Aorta (tissue), 5 donors: ENCODE measurements at regions not wholly inside any gene's neighbourhood (a gene's known extent, or its start where the extent isn't known, plus 50 kb on each side); places are given as distances from the start of the nearest gene placed in this dataset.

Source experiments
- ATAC-seq: fragments of 200-7000 bp; cut with Tn5 transposase; one replicate; pipeline ENCODE4 v1.9.1; 2022; ENCODE audit warnings: moderate library complexity; ENCODE audit not compliant: low FRiP score
- DNase-seq, 2 donors: peaks; one replicate each; pipeline ENCODE4 v3.0.0-alpha.2; 2020
- H3K27ac ChIP-seq, 2 donors: one replicate each; pipeline ENCODE4 v1.5.1; 2013; ENCODE audit warnings: low read length in 2 of 2, mild to moderate bottlenecking in 2 of 2, moderate library complexity in 2 of 2, control low read depth in 1 of 2, inconsistent platforms in 1 of 2, low read depth in 1 of 2
- H3K27me3 ChIP-seq, 2 donors: one replicate each; pipeline ENCODE4 v1.6.1; 2013; ENCODE audit warnings: control low read depth in 1 of 2, low read length in 1 of 2, mild to moderate bottlenecking in 1 of 2, moderate library complexity in 1 of 2; ENCODE audit not compliant: insufficient read depth in 2 of 2, control insufficient read depth in 1 of 2
- H3K36me3 ChIP-seq, 2 donors: one replicate each; pipeline ENCODE4 v1.6.1; 2013; ENCODE audit warnings: control low read depth in 1 of 2, low read length in 1 of 2, mild to moderate bottlenecking in 1 of 2; ENCODE audit not compliant: insufficient read depth in 2 of 2, control insufficient read depth in 1 of 2
- H3K4me1 ChIP-seq, 2 donors: one replicate each; pipeline ENCODE4 v1.6.1; 2013; ENCODE audit warnings: low read length in 2 of 2, control low read depth in 1 of 2, mild to moderate bottlenecking in 1 of 2, moderate library complexity in 1 of 2; ENCODE audit not compliant: insufficient read depth in 2 of 2, control insufficient read depth in 1 of 2
- H3K4me3 ChIP-seq, 2 donors: one replicate each; pipeline ENCODE4 v1.5.1; 2013; ENCODE audit warnings: low read length in 2 of 2, control low read depth in 1 of 2, mild to moderate bottlenecking in 1 of 2
- H3K9me3 ChIP-seq: one replicate; pipeline ENCODE4 v1.6.1; 2013; ENCODE audit warnings: mild to moderate bottlenecking, low read length; ENCODE audit not compliant: control insufficient read depth
- WGBS, 2 donors: extraction: QIAGEN DNeasy Blood & Tissue Kit; methylation state at CpG; one replicate each; pipeline ENCODE4 v1.1.7; 2013; 5-methylcytosine and 5-hydroxymethylcytosine counted together
- intact Hi-C, 2 donors: fragments of 100-400 bp; cut with DNase I; formaldehyde crosslinking; loops; one replicate each; pipeline versions ENCODE4 v1.14.2 to v1.15.0; 2022
- donor health status: healthy with polysubstance abuse.
- donor health status: Bipolar disorder and iron deficiency.
- donor health status: DM: no; HTN: no; CAD: no.
- donor health status: DM: no; HTN: no; CAD: no.
- donor health status: DM: yes; HTN: yes; CAD: no.

- H3K4me1 ChIP-seq, result no peaks in the 10 kb centered on the region
- H3K9me3 ChIP-seq, result peaks cover 3% of the 10 kb centered on the region
- WGBS, 2 donors, result 54 to 61% methylated on average over 4 of the region's 4 CpGs
- intact Hi-C loops, result no loop called here
- ATAC-seq, result no peak
- no peak for DNase-seq
- no peaks in the 10 kb centered on the region for H3K36me3 ChIP-seq
- no peak overlapping the region for H3K27ac ChIP-seq
- no peak overlapping the region for H3K4me3 ChIP-seq
- H3K27me3 ChIP-seq, result peaks cover 0 to 2% of the 10 kb centered on the region in 2 donors
These were observed 64.6 kb upstream of the GJB5 start for GRCh38 chr1:34690269-34690668.

GRCh38 chr1:34693081-34693480, 61.8 kb upstream of the GJB5 start:
- peaks cover 3% of the 10 kb centered on the region for H3K9me3 ChIP-seq
- DNase-seq (no peak), ATAC-seq (no peak)
- H3K27me3 ChIP-seq, result no peaks in the 10 kb centered on the region
- intact Hi-C loops, result no loop called here
- no peak overlapping the region for H3K27ac ChIP-seq
- H3K4me3 ChIP-seq, result no peak overlapping the region
- no peaks in the 10 kb centered on the region for H3K36me3 ChIP-seq
- WGBS, 2 donors, result 79 to 86% methylated on average over 2 of the region's 2 CpGs
- no peaks in the 10 kb centered on the region for H3K4me1 ChIP-seq

GRCh38 chr1:34694383-34694782, 60.5 kb upstream of the GJB5 start:
- no peak for ATAC-seq
- Histone ChIP-seq H3K36me3 (no peaks in the 10 kb centered on the region), H3K4me1 (no peaks in the 10 kb centered on the region), H3K4me3 (no peak overlapping the region), H3K9me3 (peaks cover 3% of the 10 kb centered on the region), H3K27me3 (no peaks in the 10 kb centered on the region), H3K27ac (no peak overlapping the region)
- DNase-seq, result no peak
- intact Hi-C loops, result no loop called here
- 73 to 77% methylated on average over 3 of the region's 3 CpGs for WGBS, 2 donors

- Histone ChIP-seq H3K27ac (no peak overlapping the region), H3K9me3 (peaks cover 2% of the 10 kb centered on the region), H3K4me1 (no peaks in the 10 kb centered on the region), H3K36me3 (no peaks in the 10 kb centered on the region), H3K27me3 (no peaks in the 10 kb centered on the region), H3K4me3 (no peak overlapping the region)
- 83 to 86% methylated on average over 7 of the region's 7 CpGs for WGBS, 2 donors
- no peak for DNase-seq
- intact Hi-C loops, result no loop called here
- no peak for ATAC-seq
These were observed 59.3 kb upstream of the GJB5 start for GRCh38 chr1:34695580-34695979.

- DNase-seq (no peak), ATAC-seq (no peak)
- Histone ChIP-seq H3K36me3 (no peaks in the 10 kb centered on the region), H3K4me3 (no peak overlapping the region), H3K27me3 (no peaks in the 10 kb centered on the region), H3K9me3 (peaks cover 2% of the 10 kb centered on the region), H3K4me1 (no peaks in the 10 kb centered on the region), H3K27ac (no peak overlapping the region)
- intact Hi-C loops, result no loop called here
- 58 to 82% methylated on average over 2 of the region's 2 CpGs for WGBS, 2 donors
These were observed 58.6 kb upstream of the GJB5 start for GRCh38 chr1:34696230-34696629.

GRCh38 chr1:34696981-34697380, 57.9 kb upstream of the GJB5 start:
- no peak for DNase-seq
- 51% methylated on average over 5 of the region's 5 CpGs for WGBS, 2 donors
- Histone ChIP-seq H3K36me3 (no peaks in the 10 kb centered on the region), H3K4me3 (no peak overlapping the region), H3K27ac (no peak overlapping the region), H3K4me1 (no peaks in the 10 kb centered on the region), H3K27me3 (no peaks in the 10 kb centered on the region), H3K9me3 (peaks cover 2% of the 10 kb centered on the region)
- no peak for ATAC-seq
- intact Hi-C loops, result no loop called here

GRCh38 chr1:34697818-34698217, 57.0 kb upstream of the GJB5 start:
- no peaks in the 10 kb centered on the region for H3K27me3 ChIP-seq
- H3K9me3 ChIP-seq, result peaks cover 2% of the 10 kb centered on the region
- H3K4me3 ChIP-seq, result no peak overlapping the region
- no peaks in the 10 kb centered on the region for H3K4me1 ChIP-seq
- H3K36me3 ChIP-seq, result no peaks in the 10 kb centered on the region
- DNase-seq (no peak), ATAC-seq (no peak)
- intact Hi-C loops, result no loop called here
- WGBS, 2 donors, result 17 to 22% methylated on average over 4 of the region's 4 CpGs
- no peak overlapping the region for H3K27ac ChIP-seq

- Histone ChIP-seq H3K4me3 (no peak overlapping the region), H3K4me1 (no peaks in the 10 kb centered on the region), H3K36me3 (no peaks in the 10 kb centered on the region), H3K9me3 (no peaks in the 10 kb centered on the region), H3K27me3 (no peaks in the 10 kb centered on the region), H3K27ac (no peak overlapping the region)
- no peak for ATAC-seq
- intact Hi-C loops, result loop anchor here in 1 of 2 donors (2.0 kb wide), 1 partner anchor 65 kb away; no protein-coding TSS in a partner anchor
- no peak for DNase-seq
- WGBS, 2 donors, result 49 to 59% methylated on average over 5 of the region's 5 CpGs
These were observed 53.4 kb upstream of the GJB5 start for GRCh38 chr1:34701326-34702060.
